ENCODE measurements at regions not wholly inside any gene's neighbourhood (a gene's known extent, or its start where the extent isn't known, plus 50 kb on each side); places are given as distances from the start of the nearest gene placed in this dataset.

- DNase-seq (ENCODE audit: low read depth, low spot score), result no peak
- no peak overlapping the region for H3K27ac ChIP-seq
These were observed 122.7 kb upstream of the NSMCE3 start for GRCh38 chr15:29392358-29392757.

DNA sequence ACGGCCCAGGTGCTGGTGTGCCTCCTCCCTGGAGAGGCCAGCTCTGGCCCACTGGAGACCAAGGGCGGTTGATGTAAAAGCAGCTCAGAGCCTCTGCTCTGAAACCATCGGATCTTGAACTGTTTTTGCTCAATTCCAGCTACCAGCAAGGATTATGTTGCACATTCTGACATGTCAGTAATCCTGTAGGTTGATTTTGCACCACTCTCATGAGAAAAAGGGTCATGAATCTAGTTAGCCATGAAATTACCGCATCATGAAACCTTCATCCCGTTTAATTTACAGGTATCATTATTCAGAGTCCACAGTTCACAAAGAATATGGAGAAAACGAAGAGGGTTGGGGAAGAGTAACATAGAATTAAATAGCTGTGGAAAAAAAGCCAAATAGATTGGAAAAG lies 120.4 kb upstream of the NSMCE3 start:
- DNase-seq (ENCODE audit: low read depth, low spot score), result no peak
- H3K27ac ChIP-seq, result no peak overlapping the region

- no peak overlapping the region for H3K27ac ChIP-seq
- DNase-seq (ENCODE audit: low read depth, low spot score), result no peak
These were observed 116.9 kb upstream of the NSMCE3 start for GRCh38 chr15:29386523-29386922.

- no peak for DNase-seq (ENCODE audit: low read depth, low spot score)
- H3K27ac ChIP-seq, result no peak overlapping the region
These were observed 113.7 kb upstream of the NSMCE3 start for GRCh38 chr15:29383367-29383766.

- DNase-seq (ENCODE audit: low read depth, low spot score), result no peak
- H3K27ac ChIP-seq, result no peak overlapping the region
These were observed 113.2 kb upstream of the NSMCE3 start for GRCh38 chr15:29382862-29383261.

- DNase-seq (ENCODE audit: low read depth, low spot score), result no peak
These were observed 110.8 kb upstream of the NSMCE3 start for GRCh38 chr15:29380466-29380865.

DNA sequence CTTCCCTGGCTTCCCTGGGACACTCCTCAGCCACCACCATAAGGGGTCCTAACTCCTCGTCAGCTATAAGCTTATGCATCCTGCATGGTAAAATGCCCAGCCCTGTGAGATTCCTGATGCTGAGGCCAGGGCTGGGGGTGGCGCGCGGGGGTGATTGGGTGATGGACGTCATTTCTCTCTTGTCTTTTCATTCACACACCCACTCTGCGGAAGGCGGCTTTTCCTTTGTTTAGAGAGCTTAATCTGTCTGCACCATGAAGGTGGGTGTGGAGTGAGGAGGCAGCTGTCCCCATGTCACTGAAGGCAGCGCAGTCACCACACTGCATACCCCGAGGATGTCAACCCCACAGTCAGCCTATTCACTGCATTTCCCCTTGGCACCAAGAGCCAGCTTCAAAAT lies 110.0 kb upstream of the NSMCE3 start:
- no peak overlapping the region for H3K27ac ChIP-seq
- DNase-seq (ENCODE audit: low read depth, low spot score), result no peak

More at GRCh38 chr15:29380466-29380865, 110.8 kb upstream of the NSMCE3 start:
- no peak overlapping the region for H3K27ac ChIP-seq

- no peak overlapping the region for H3K27ac ChIP-seq
- DNase-seq (ENCODE audit: low read depth, low spot score), result no peak
These were observed 107.5 kb upstream of the NSMCE3 start for GRCh38 chr15:29377161-29377560.

DNA sequence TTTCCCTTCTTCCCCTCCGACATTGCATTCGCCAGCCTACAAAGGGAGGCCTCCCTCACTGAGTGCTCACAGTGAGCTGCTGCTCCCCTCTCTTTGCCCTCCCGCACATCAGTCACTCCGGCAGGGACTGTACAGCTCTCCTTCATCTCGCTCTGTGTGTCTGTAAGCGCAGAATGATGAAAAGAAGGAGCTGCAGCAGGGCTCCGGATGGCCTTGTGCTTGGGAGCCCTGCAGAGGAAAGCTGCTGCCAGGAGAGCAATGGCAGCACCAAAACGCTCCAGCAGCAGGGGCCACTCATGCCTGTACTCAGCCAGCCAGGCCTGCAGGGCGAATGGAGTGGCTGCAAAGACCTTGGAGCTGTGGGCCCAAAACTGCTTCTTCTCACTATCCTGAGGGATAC lies 107.0 kb upstream of the NSMCE3 start:
- no peak overlapping the region for H3K27ac ChIP-seq
- no peak for DNase-seq (ENCODE audit: low read depth, low spot score)

- no peak for DNase-seq (ENCODE audit: low read depth, low spot score)
- no peak overlapping the region for H3K27ac ChIP-seq
These were observed 99.6 kb upstream of the NSMCE3 start for GRCh38 chr15:29369261-29369660.

- no peak overlapping the region for H3K27ac ChIP-seq
- no peak for DNase-seq (ENCODE audit: low read depth, low spot score)
These were observed 94.9 kb upstream of the NSMCE3 start for GRCh38 chr15:29364426-29365078.

DNA sequence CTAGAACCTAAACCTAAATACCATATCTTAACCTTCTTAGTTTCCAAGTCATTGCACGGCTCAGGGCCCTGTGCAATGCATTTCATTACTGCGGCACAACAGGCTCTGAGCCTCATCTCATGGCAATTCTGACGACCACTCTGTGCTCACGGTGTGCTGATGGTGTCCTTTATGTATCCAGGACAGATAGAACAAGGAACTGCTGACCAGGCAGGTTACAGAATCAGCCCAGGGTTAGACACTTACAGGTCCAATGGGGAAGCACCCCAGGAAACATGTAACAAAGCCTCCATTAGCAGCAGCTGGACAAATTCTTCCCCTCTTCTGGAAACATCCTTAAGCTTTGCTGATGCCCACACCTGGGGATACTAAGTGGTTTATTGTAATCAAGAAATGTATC lies 91.9 kb upstream of the NSMCE3 start:
- DNase-seq (ENCODE audit: low read depth, low spot score), result no peak
- no peak overlapping the region for H3K27ac ChIP-seq

DNA sequence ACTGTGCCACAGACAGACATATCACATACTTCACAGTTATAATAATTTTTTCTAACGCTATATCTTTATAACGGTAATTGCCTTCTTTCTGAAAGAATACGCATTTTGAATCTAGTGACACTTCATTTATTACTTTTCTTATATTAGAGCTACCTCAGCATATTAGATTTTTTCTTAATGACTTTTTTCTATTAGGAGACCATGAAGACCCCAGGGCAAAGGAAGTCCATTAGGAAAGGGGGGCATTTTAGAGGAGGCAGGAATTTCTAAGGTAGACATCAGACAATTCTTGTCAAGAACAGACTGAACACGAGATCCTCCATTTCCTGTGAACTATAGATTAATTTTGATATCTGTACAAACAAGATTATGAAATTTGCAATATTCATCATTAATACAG lies 90.5 kb upstream of the NSMCE3 start:
- H3K27ac ChIP-seq, result no peak overlapping the region

DNA sequence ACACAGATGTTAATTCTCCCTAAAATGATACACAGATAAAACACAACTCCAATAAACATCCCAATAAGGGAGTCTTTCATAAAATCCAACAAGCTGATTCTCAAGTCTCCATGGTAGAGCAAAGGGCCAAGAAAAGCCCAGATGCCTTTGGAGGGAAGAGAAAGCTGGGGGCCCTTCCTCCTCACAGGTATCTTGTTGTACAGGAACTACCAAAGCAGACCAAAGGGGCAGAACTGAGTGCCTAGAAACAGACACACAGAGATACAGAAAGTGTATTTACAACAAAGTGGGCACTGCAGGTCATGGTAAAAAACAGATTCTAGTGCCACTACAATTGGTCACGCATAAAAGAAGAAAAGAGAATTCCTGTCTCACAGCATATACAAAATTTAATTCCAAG lies 87.2 kb upstream of the NSMCE3 start:
- H3K27ac ChIP-seq, result no peak overlapping the region
- DNase-seq (ENCODE audit: low read depth, low spot score), result no peak

More for the DNA sequence above, 90.5 kb upstream of the NSMCE3 start:
- no peak for DNase-seq (ENCODE audit: low read depth, low spot score)

- no peak overlapping the region for H3K27ac ChIP-seq
- DNase-seq (ENCODE audit: low read depth, low spot score), result no peak
These were observed 85.9 kb upstream of the NSMCE3 start for GRCh38 chr15:29355477-29355876.

- H3K27ac ChIP-seq, result no peak overlapping the region
- DNase-seq (ENCODE audit: low read depth, low spot score), result peak; percentile 34
These were observed 82.8 kb upstream of the NSMCE3 start for GRCh38 chr15:29352402-29352801.

DNA sequence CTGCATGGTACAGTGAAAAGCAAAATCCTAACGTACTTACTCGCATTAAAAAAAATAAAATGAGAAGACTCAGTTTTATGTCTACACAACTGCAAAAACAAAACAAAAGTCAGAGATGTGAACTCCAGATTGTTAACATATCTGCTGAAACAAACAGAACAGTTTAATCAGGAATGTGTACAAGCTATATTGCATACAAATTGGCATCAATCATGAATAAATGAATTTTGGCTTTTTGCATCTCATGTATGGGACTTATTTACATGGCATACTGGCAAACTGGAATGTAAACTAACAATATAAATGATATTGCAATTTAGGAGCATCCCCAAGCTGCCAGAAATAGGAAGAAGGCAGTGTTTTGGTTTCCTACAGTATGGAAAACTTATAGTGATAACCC lies 79.6 kb upstream of the NSMCE3 start:
- no peak for DNase-seq (ENCODE audit: low read depth, low spot score)
- H3K27ac ChIP-seq, result no peak overlapping the region

- no peak overlapping the region for H3K27ac ChIP-seq
- DNase-seq (ENCODE audit: low read depth, low spot score), result no peak
These were observed 78.8 kb upstream of the NSMCE3 start for GRCh38 chr15:29348336-29348914.

DNA sequence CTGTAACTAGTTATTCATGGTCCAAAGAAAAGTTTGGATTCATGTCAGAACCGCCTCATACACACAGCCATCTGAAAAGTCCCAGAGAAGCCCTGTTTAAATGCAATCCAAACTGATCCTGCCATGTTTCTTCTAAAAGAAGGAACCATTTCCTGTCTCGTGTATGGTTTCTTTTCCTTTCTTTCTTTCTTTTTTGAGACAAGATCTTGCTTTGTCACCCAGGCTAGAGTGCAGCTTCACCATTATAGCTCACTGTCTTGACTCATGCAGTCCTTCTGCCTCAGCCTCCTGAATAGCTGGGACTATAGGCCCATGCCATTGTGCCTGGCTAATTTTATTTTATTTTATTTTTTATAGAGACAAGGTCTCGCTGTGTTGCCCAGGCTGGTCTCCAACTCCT lies 77.4 kb upstream of the NSMCE3 start:
- DNase-seq (ENCODE audit: low read depth, low spot score), result no peak
- H3K27ac ChIP-seq, result no peak overlapping the region

- no peak overlapping the region for H3K27ac ChIP-seq
- no peak for DNase-seq (ENCODE audit: low read depth, low spot score)
These were observed 76.2 kb upstream of the NSMCE3 start for GRCh38 chr15:29345549-29346525.

DNA sequence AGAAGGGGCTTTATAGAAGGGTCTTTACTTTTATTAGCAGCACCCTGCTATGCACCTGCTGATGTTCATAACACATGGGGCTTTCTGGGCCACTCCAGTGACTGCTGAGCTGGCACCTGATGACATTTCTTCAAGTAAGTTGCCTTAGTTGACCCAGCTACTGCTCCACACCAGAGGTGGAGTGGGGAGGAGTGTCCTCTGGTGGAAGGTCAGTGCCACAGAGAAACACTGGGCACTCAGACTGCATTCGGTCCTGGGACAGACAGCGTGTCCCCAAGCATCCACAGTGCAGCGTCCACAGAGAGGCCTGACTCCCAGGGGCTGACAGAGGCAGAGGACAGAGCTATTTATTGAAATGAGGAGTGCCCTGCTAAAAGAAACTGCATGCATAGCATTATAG lies 74.9 kb upstream of the NSMCE3 start:
- no peak for DNase-seq (ENCODE audit: low read depth, low spot score)
- H3K27ac ChIP-seq, result no peak overlapping the region
